ENCODE measurements at regions not wholly inside any gene's neighbourhood (a gene's known extent, or its start where the extent isn't known, plus 50 kb on each side); places are given as distances from the start of the nearest gene placed in this dataset.

- no peak for TF ChIP-seq ZNF274 (IDR thresholded peaks at IDR 0.05; ENCODE audit: low read length)
- no peak for TF ChIP-seq ZNF274 (tag by site-specific recombination; IDR thresholded peaks at IDR 0.05; ENCODE audit: borderline replicate concordance)
- TF ChIP-seq ZNF433 (tag by site-specific recombination; IDR thresholded peaks at IDR 0.05; ENCODE audit: low read depth): no peak
These were observed 1716.7 kb downstream of the SLITRK1 start for GRCh38 chr13:82165396-82166174.
